ENCODE measurements at regions not wholly inside any gene's neighbourhood (a gene's known extent, or its start where the extent isn't known, plus 50 kb on each side); places are given as distances from the start of the nearest gene placed in this dataset.

DNA sequence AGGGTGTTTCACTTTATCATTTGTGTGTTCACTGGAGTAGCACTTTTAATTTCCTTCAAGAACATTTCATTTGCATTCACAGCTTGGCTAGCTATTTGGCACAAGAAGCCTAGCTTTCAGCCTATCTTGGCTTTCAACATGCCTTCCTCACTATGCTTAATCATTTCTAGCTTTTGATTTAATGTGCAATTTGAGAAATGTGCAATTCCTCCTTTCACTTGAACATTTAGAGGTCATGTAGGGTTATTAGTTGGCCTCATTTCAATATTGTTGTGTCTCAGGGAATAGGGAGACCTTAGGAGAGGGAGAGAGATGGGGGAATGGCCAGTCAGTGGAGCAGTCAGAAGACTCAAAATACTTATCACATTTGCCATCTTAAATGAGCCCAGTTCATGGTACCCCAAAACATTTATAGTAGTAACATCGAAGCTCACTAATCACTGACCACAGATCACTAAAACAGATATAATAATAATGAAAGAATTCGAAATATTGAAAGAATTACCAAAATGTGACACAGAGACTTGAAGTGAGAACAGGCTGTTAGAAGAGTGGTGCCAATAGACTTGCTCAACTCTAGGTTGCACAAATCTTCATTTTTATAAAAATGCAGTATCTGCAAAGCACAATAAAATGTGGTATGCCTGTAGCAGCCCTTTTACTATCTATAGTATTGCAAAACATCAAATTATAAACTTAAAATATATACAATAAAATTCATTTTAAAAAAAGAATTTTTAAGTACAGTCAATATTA lies 561.2 kb downstream of the METTL4 start:
- TF ChIP-seq, protein P1, sequence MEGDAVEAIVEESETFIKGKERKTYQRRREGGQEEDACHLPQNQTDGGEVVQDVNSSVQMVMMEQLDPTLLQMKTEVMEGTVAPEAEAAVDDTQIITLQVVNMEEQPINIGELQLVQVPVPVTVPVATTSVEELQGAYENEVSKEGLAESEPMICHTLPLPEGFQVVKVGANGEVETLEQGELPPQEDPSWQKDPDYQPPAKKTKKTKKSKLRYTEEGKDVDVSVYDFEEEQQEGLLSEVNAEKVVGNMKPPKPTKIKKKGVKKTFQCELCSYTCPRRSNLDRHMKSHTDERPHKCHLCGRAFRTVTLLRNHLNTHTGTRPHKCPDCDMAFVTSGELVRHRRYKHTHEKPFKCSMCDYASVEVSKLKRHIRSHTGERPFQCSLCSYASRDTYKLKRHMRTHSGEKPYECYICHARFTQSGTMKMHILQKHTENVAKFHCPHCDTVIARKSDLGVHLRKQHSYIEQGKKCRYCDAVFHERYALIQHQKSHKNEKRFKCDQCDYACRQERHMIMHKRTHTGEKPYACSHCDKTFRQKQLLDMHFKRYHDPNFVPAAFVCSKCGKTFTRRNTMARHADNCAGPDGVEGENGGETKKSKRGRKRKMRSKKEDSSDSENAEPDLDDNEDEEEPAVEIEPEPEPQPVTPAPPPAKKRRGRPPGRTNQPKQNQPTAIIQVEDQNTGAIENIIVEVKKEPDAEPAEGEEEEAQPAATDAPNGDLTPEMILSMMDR (IDR thresholded peaks at IDR 0.05; ENCODE audit: insufficient read depth, low read length, severe bottlenecking) = no peak
- no peak overlapping the region for H3K4me3 ChIP-seq (ENCODE audit: low read depth, low read length)
- FAIRE-seq (no peak), DNase-seq (ENCODE audit: low read depth) (no peak)
- no peaks in the 10 kb centered on the region for H3K27me3 ChIP-seq (ENCODE audit: control insufficient read depth, insufficient read depth, low read length)
- no peaks in the 10 kb centered on the region for H3K36me3 ChIP-seq (ENCODE audit: control insufficient read depth, insufficient read depth, low read length)

DNA sequence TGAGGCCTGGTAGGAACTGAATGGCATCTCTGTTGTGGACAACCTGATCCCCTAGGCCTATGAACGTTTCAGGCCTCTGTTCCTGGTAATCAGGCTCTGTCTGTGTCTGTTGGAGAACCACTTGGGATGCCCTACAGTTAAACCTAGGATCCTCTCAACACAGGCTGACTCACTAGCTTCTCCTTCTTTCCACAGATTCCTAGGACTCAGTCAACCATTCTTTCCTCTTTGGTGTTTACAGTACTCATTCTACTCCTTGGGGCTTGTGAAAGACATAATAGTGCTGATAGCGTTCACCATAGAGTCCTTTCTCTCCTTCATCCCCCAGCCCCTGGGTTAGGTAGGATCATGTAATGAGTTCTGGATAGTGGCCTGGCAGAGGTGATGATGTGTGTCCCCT lies 544.3 kb downstream of the METTL4 start:
- peak; percentile 82 for FAIRE-seq
- H3K4me3 ChIP-seq (ENCODE audit: low read depth, low read length) = no peak overlapping the region
- no peaks in the 10 kb centered on the region for H3K27me3 ChIP-seq (ENCODE audit: control insufficient read depth, insufficient read depth, low read length)
- DNase-seq (ENCODE audit: low read depth) = no peak
- H3K36me3 ChIP-seq (ENCODE audit: control insufficient read depth, insufficient read depth, low read length) = no peaks in the 10 kb centered on the region
- TF ChIP-seq, protein P1 (IDR thresholded peaks at IDR 0.05; ENCODE audit: insufficient read depth, low read length, severe bottlenecking) = no peak

DNA sequence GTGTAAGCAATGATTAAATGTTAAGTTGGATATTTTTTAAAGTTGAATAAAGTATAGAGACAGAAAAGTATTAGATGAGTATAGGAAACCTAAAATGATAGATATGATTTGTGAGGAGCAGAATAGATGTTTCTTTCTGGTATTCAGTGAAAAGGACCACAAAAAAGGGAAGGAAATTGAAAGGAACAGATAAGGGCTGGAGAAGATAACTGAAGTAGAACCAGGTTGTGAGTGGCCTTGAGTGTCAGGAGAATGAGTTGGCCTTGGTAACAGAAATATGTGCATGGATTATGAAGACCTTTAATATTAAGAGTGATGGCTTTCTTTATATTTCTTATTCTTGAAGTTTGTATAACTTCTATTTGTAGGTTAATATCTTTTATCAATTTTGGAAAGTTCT lies 543.5 kb downstream of the METTL4 start:
- Histone ChIP-seq H3K27me3 (ENCODE audit: control insufficient read depth, insufficient read depth, low read length) (no peaks in the 10 kb centered on the region), H3K4me3 (ENCODE audit: low read depth, low read length) (no peak overlapping the region), H3K36me3 (ENCODE audit: control insufficient read depth, insufficient read depth, low read length) (no peaks in the 10 kb centered on the region)
- no peak for FAIRE-seq
- DNase-seq (ENCODE audit: low read depth) = no peak
- TF ChIP-seq, protein P1 (IDR thresholded peaks at IDR 0.05; ENCODE audit: insufficient read depth, low read length, severe bottlenecking) = no peak

DNA sequence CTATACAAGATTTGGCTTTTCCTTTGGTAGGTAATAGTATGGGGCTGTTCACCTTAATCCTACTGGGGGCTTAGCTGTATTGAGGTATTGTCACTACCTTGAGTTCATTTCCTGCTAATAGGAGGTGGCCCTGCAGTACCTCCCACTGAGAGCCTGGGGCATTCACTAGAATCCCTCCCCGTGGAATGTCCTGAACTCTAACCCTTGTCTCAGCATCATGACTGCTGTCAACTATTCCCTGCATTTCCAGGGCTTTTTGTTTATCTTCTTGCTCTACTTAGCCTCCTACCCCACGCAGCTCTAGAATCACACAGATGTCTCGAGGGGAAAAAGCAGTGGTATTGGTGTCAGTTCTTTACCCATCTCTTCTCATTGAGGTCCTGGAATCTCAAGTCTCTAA lies 542.3 kb downstream of the METTL4 start:
- Histone ChIP-seq H3K4me3 (ENCODE audit: low read depth, low read length) (no peak overlapping the region), H3K36me3 (ENCODE audit: control insufficient read depth, insufficient read depth, low read length) (no peaks in the 10 kb centered on the region), H3K27me3 (ENCODE audit: control insufficient read depth, insufficient read depth, low read length) (no peaks in the 10 kb centered on the region)
- DNase-seq (ENCODE audit: low read depth) = no peak
- no peak for FAIRE-seq
- TF ChIP-seq, protein P1 (IDR thresholded peaks at IDR 0.05; ENCODE audit: insufficient read depth, low read length, severe bottlenecking) = no peak

DNA sequence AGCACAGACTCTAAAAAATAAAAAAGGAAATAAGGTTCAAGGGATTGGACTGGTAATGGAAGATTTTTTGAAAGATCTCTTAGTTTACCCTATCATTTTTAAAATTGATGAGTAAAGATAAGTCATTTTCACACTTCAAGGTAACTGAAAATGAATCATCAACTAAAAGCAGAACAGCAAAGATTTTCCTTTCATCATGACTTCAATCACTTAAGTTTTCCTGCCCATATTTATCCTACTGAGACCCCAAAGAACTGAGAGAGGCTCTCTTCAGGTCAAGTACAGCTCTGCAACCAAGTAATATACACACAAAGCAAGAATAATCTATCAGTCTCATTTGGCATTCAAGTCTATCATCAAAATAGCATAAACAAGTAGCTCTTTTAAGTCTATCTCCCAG lies 540.7 kb downstream of the METTL4 start:
- DNase-seq (ENCODE audit: low read depth) (peak; percentile 45), FAIRE-seq (no peak)
- TF ChIP-seq, protein P1 (IDR thresholded peaks at IDR 0.05; ENCODE audit: insufficient read depth, low read length, severe bottlenecking) = no peak
- no peaks in the 10 kb centered on the region for H3K36me3 ChIP-seq (ENCODE audit: control insufficient read depth, insufficient read depth, low read length)
- no peaks in the 10 kb centered on the region for H3K27me3 ChIP-seq (ENCODE audit: control insufficient read depth, insufficient read depth, low read length)
- no peak overlapping the region for H3K4me3 ChIP-seq (ENCODE audit: low read depth, low read length)

DNA sequence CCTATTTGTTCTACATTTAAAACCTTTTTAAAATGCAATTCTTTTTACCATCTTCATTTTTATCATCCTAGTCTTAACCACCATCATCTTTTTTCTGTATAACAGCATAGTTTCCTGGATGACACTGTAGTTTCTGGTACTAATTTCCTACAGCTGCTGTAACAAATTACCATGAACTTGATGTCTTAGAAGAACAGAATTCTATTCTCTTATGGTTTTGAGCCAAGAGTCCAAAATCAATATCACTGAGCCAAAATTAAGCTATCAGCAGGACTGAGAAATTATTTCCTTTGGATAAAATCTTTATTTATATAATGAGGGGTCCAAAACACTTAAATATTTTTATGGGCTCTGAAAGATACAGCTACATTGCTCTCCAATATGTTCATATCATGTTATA lies 539.3 kb downstream of the METTL4 start:
- Histone ChIP-seq H3K4me3 (ENCODE audit: low read depth, low read length) (no peak overlapping the region), H3K27me3 (ENCODE audit: control insufficient read depth, insufficient read depth, low read length) (no peaks in the 10 kb centered on the region), H3K36me3 (ENCODE audit: control insufficient read depth, insufficient read depth, low read length) (no peaks in the 10 kb centered on the region)
- TF ChIP-seq, protein P1 (IDR thresholded peaks at IDR 0.05; ENCODE audit: insufficient read depth, low read length, severe bottlenecking) = no peak
- DNase-seq (ENCODE audit: low read depth) (no peak), FAIRE-seq (no peak)

All from bronchial epithelial cell (primary cell).